Aorta (tissue), 5 donors: ENCODE measurements at regions not wholly inside any gene's neighbourhood (a gene's known extent, or its start where the extent isn't known, plus 50 kb on each side); places are given as distances from the start of the nearest gene placed in this dataset.

Experiments used
- ATAC-seq: fragments of 200-7000 bp; cut with Tn5 transposase; one replicate; pipeline ENCODE4 v1.9.1; 2022; ENCODE audit warnings: moderate library complexity; ENCODE audit not compliant: low FRiP score
- DNase-seq, 2 donors: peaks; one replicate each; pipeline ENCODE4 v3.0.0-alpha.2; 2020
- H3K27ac ChIP-seq, 2 donors: one replicate each; pipeline ENCODE4 v1.5.1; 2013; ENCODE audit warnings: low read length in 2 of 2, mild to moderate bottlenecking in 2 of 2, moderate library complexity in 2 of 2, control low read depth in 1 of 2, inconsistent platforms in 1 of 2, low read depth in 1 of 2
- H3K27me3 ChIP-seq, 2 donors: one replicate each; pipeline ENCODE4 v1.6.1; 2013; ENCODE audit warnings: control low read depth in 1 of 2, low read length in 1 of 2, mild to moderate bottlenecking in 1 of 2, moderate library complexity in 1 of 2; ENCODE audit not compliant: insufficient read depth in 2 of 2, control insufficient read depth in 1 of 2
- H3K36me3 ChIP-seq, 2 donors: one replicate each; pipeline ENCODE4 v1.6.1; 2013; ENCODE audit warnings: control low read depth in 1 of 2, low read length in 1 of 2, mild to moderate bottlenecking in 1 of 2; ENCODE audit not compliant: insufficient read depth in 2 of 2, control insufficient read depth in 1 of 2
- H3K4me1 ChIP-seq, 2 donors: one replicate each; pipeline ENCODE4 v1.6.1; 2013; ENCODE audit warnings: low read length in 2 of 2, control low read depth in 1 of 2, mild to moderate bottlenecking in 1 of 2, moderate library complexity in 1 of 2; ENCODE audit not compliant: insufficient read depth in 2 of 2, control insufficient read depth in 1 of 2
- H3K4me3 ChIP-seq, 2 donors: one replicate each; pipeline ENCODE4 v1.5.1; 2013; ENCODE audit warnings: low read length in 2 of 2, control low read depth in 1 of 2, mild to moderate bottlenecking in 1 of 2
- H3K9me3 ChIP-seq: one replicate; pipeline ENCODE4 v1.6.1; 2013; ENCODE audit warnings: mild to moderate bottlenecking, low read length; ENCODE audit not compliant: control insufficient read depth
- WGBS, 2 donors: extraction: QIAGEN DNeasy Blood & Tissue Kit; methylation state at CpG; one replicate each; pipeline ENCODE4 v1.1.7; 2013; 5-methylcytosine and 5-hydroxymethylcytosine counted together
- intact Hi-C, 2 donors: fragments of 100-400 bp; cut with DNase I; formaldehyde crosslinking; loops; one replicate each; pipeline versions ENCODE4 v1.14.2 to v1.15.0; 2022
- donor health status: healthy with polysubstance abuse.
- donor health status: Bipolar disorder and iron deficiency.
- donor health status: DM: no; HTN: no; CAD: no.
- donor health status: DM: no; HTN: no; CAD: no.
- donor health status: DM: yes; HTN: yes; CAD: no.

DNA sequence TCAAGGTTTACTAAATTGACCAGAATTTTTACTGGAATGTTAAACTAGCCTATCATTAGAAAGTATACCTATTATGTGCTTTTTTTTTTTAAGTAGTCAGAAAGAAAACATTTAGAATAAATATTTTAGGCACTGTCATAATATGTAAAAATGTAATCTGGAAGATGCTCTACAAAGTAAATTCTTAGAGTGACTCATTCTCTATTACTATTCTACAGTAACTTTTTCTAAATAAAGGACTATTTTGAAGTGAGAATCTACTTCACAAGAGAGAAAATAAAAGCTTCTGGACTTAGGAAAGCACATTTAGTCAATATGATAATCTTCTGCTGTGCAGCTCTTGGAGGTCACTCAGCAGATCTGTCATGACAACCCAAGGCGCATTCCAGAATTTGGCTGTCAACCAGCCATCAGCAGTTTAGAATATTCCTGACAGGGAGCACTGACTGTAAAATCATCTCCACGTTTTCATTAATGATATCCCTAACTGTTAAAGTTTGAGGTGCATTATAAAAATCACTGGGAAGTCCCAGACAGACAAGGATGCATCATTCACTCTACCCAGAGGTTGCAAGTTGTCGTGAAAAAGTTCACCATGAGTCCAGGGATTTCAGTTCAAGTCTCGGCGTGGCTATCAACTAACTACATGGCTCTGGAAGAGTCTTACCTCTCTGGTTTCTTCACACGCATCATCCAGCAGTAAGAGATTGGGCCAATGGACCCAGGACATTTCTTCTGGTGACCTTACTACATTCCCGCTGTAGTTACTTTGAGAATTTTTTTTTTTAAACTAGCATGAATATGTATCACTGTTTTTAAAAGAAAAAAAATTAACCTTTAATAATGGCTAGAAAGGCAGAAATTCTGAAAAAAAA lies 374.9 kb downstream of the GJA1 start:
- no peaks in the 10 kb centered on the region for H3K27me3 ChIP-seq
- WGBS, 2 donors, result 88 to 89% methylated on average over 7 of the region's 7 CpGs
- no peak overlapping the region for H3K27ac ChIP-seq
- DNase-seq, result no peak
- no peak overlapping the region for H3K4me3 ChIP-seq
- intact Hi-C loops, result no loop called here
- no peaks in the 10 kb centered on the region for H3K9me3 ChIP-seq
- no peaks in the 10 kb centered on the region for H3K36me3 ChIP-seq
- ATAC-seq, result no peak
- H3K4me1 ChIP-seq, result no peaks in the 10 kb centered on the region

DNA sequence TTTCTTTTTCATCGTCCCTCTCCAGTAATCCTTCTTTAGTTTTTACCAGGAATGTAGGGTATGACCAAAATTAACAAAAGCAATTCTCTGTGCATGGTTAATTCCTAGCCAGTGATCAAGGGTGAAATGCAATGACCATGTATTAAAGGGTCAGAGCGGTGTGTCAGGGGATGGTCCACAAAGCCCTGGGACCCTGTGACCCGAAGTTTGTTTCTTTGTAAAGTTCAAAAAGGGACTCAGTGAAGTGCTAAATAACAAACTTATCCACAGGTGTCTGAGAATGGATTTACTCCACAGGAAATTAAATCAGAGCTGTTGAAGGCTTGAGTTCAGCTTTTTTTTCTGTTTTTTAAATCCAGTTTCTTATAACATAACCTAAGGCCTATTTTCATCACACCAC lies 375.7 kb downstream of the GJA1 start:
- intact Hi-C loops, result no loop called here
- ATAC-seq (no peak), DNase-seq (no peak)
- Histone ChIP-seq H3K4me1 (no peaks in the 10 kb centered on the region), H3K27me3 (no peaks in the 10 kb centered on the region), H3K9me3 (no peaks in the 10 kb centered on the region), H3K4me3 (no peak overlapping the region), H3K36me3 (no peaks in the 10 kb centered on the region), H3K27ac (no peak overlapping the region)
- WGBS, 2 donors, result 87 to 95% methylated on average over 3 of the region's 3 CpGs

- DNase-seq (no peak), ATAC-seq (no peak)
- WGBS, 2 donors, result 56 to 57% methylated on average over 4 of the region's 4 CpGs
- peaks cover 6% of the 10 kb centered on the region for H3K9me3 ChIP-seq
- no peaks in the 10 kb centered on the region for H3K4me1 ChIP-seq
- peaks cover 0 to 2% of the 10 kb centered on the region in 2 donors for H3K36me3 ChIP-seq
- no peak overlapping the region for H3K4me3 ChIP-seq
- intact Hi-C loops, result no loop called here
- H3K27me3 ChIP-seq, result no peaks in the 10 kb centered on the region
- no peak overlapping the region for H3K27ac ChIP-seq
Observed at GRCh38 chr6:121816361-121816760, 380.9 kb downstream of the GJA1 start.

- Histone ChIP-seq H3K27me3 (no peaks in the 10 kb centered on the region), H3K27ac (no peak overlapping the region), H3K36me3 (peaks cover 0 to 2% of the 10 kb centered on the region in 2 donors), H3K4me1 (no peaks in the 10 kb centered on the region), H3K9me3 (peaks cover 6% of the 10 kb centered on the region), H3K4me3 (no peak overlapping the region)
- no peak for ATAC-seq
- intact Hi-C loops, result no loop called here
- DNase-seq, result no peak
Observed at GRCh38 chr6:121816906-121817540, 381.6 kb downstream of the GJA1 start.

GRCh38 chr6:121823437-121823851 lies 388.0 kb downstream of the GJA1 start:
- no peak for DNase-seq
- Histone ChIP-seq H3K4me1 (peaks cover 2 to 4% of the 10 kb centered on the region in 2 donors), H3K27ac (no peak overlapping the region), H3K36me3 (peaks cover 0 to 2% of the 10 kb centered on the region in 2 donors), H3K27me3 (no peaks in the 10 kb centered on the region), H3K4me3 (no peak overlapping the region), H3K9me3 (peaks cover 6% of the 10 kb centered on the region)
- WGBS, 2 donors, result 14 to 22% methylated on average over 1 of the region's 1 CpG
- ATAC-seq, result no peak
- intact Hi-C loops, result no loop called here

GRCh38 chr6:121826156-121826810 lies 390.8 kb downstream of the GJA1 start:
- Histone ChIP-seq H3K27me3 (no peaks in the 10 kb centered on the region), H3K9me3 (no peaks in the 10 kb centered on the region), H3K4me3 (no peak overlapping the region), H3K4me1 (peaks cover 2 to 4% of the 10 kb centered on the region in 2 donors), H3K27ac (no peak overlapping the region), H3K36me3 (no peaks in the 10 kb centered on the region)
- WGBS, 2 donors, result 91% methylated on average over 4 of the region's 4 CpGs
- no peak for ATAC-seq
- DNase-seq, result no peak
- intact Hi-C loops, result no loop called here

GRCh38 chr6:121828146-121828886 lies 392.9 kb downstream of the GJA1 start:
- no peaks in the 10 kb centered on the region for H3K9me3 ChIP-seq
- peaks cover 2% of the 10 kb centered on the region in 2 donors for H3K4me1 ChIP-seq
- DNase-seq (no peak), ATAC-seq (no peak)
- 40 to 43% methylated on average over 5 of the region's 5 CpGs for WGBS, 2 donors
- no peak overlapping the region for H3K4me3 ChIP-seq
- H3K36me3 ChIP-seq, result no peaks in the 10 kb centered on the region
- H3K27ac ChIP-seq, result no peak overlapping the region
- intact Hi-C loops, result no loop called here
- no peaks in the 10 kb centered on the region for H3K27me3 ChIP-seq

DNA sequence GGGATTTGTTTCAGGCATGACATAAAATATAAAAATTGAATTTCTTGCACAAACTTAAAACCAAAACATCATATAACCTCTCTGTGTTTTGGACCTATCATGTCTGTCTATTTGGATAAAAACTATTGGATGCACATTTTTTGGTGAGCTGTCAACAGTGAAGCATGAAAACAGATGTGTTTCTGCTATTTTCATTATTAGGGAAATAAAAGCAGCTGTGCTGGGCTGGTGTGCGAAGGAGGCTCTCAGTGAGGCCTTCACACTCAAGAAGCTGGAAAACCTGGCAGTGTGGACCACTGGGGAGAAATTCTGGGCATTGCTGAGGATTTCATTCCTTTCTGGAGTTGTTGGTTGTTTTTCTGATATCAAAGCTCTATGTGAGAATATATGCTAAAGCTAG lies 395.3 kb downstream of the GJA1 start:
- ATAC-seq, result no peak
- WGBS, 2 donors, result 44 to 52% methylated on average over 1 of the region's 1 CpG

More for the DNA sequence above, 395.3 kb downstream of the GJA1 start:
- no peak for DNase-seq
- Histone ChIP-seq H3K27ac (no peak overlapping the region), H3K27me3 (no peaks in the 10 kb centered on the region), H3K4me3 (no peak overlapping the region), H3K36me3 (no peaks in the 10 kb centered on the region), H3K4me1 (peaks cover 0 to 4% of the 10 kb centered on the region in 2 donors), H3K9me3 (no peaks in the 10 kb centered on the region)
- intact Hi-C loops, result no loop called here
